ENCODE measurements at regions not wholly inside any gene's neighbourhood (a gene's known extent, or its start where the extent isn't known, plus 50 kb on each side); places are given as distances from the start of the nearest gene placed in this dataset.

DNA sequence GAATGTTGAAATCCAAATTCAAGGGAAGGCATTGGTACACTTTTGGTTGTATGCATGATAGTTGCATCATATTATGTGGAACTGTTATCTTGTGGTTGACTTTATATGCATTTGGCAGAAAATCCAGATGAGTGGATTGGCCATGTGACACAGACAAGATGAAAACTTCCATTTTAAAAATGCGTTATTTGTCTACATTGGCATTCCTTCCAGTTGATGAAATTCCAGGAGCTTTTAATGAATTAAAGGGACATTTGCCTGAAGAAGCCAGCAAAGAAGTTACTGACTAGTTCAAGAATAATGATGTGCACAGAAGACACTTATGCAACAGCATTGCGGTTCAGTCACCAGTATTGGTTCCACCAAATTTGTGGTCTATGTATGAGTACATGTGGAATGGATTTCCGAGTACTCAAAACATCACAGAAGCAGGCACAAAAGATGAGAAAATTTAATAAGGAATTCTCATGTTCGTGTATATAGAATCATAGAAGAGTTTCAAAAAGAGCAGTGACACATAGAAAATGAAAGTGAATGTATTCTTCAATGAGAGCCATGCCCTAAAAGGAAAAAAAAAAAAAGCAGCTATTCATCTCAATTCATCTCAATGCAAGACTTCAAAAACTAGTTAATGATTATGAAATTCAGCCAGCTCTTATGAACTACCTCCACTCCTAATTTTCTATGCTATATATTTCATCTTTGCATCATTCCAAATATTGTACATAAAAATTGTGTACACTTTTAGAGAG, 232.1 kb downstream of the RBM43 start:
- DNase-seq (ENCODE audit: low read depth) = no peak
- TF ChIP-seq, protein P1, sequence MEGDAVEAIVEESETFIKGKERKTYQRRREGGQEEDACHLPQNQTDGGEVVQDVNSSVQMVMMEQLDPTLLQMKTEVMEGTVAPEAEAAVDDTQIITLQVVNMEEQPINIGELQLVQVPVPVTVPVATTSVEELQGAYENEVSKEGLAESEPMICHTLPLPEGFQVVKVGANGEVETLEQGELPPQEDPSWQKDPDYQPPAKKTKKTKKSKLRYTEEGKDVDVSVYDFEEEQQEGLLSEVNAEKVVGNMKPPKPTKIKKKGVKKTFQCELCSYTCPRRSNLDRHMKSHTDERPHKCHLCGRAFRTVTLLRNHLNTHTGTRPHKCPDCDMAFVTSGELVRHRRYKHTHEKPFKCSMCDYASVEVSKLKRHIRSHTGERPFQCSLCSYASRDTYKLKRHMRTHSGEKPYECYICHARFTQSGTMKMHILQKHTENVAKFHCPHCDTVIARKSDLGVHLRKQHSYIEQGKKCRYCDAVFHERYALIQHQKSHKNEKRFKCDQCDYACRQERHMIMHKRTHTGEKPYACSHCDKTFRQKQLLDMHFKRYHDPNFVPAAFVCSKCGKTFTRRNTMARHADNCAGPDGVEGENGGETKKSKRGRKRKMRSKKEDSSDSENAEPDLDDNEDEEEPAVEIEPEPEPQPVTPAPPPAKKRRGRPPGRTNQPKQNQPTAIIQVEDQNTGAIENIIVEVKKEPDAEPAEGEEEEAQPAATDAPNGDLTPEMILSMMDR (IDR thresholded peaks at IDR 0.05; ENCODE audit: low read depth, low read length, missing control alignments) = no peak
- H3K4me3 ChIP-seq (ENCODE audit: low read depth, low read length) = no peak overlapping the region

DNA sequence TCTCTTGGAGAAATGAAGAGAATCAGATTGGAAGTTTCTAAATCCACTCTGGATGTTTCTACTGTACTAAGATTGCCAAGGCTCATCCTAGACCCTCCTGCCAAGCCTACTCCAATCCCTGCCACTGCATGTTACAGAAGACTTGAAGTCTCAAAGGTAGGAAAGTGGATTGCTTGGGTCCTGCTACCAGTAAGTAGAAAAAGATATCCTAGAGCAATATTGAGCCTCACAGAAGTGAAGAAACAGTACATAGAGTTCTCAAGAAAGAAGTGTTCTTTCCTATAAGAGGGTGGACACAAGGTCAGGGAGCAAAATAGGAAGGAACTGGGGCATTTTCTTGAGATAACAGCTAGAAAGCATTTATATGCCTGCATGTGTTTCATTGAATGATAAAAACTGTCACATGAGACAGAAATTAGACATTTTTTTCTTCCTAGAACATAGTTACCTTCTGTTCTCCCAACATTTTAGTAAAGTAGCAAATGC, 232.9 kb downstream of the RBM43 start:
- no peak for DNase-seq (ENCODE audit: low read depth)
- TF ChIP-seq, protein P1 (IDR thresholded peaks at IDR 0.05; ENCODE audit: low read depth, low read length, missing control alignments) = no peak
- no peak overlapping the region for H3K4me3 ChIP-seq (ENCODE audit: low read depth, low read length)

DNA sequence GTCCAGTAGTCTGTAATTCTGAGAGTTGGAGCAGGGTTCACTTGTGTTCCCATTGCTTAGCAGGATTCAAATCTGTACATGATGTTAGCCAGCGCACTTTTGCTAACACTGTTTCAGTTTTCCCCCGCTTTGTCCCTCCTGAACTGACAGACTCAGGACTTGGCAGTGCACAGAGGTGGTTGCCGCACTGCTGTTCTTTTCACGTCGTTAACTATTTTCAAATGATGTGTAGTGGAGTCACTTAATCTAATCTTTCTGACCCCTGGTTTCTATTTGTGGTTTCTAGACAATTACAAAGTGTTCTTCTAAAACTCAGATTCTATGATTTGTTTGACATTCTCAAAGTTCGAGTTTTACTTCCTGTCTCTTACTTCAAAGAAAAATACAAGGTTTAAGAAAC, 234.5 kb downstream of the RBM43 start:
- no peak for DNase-seq (ENCODE audit: low read depth)
- TF ChIP-seq, protein P1 (IDR thresholded peaks at IDR 0.05; ENCODE audit: low read depth, low read length, missing control alignments) = no peak
- no peak overlapping the region for H3K4me3 ChIP-seq (ENCODE audit: low read depth, low read length)

DNA sequence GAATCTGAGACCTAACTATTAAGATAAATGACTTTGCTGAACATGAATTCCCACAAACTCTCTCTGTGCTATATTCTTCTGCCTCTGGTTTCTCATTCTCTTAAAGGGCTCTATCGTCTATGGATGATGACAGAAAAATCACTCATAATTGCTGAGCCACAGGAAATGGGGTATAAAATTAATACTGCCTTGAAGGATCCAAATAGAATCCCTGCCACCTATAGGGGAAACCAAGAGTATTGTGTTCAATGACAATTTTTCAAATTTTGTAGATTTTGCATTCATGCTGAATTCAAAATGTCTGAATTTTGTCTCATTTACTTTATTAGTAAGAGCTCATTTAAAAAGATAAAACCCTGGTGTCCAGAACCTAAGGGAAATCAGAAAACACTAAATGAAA, 235.8 kb downstream of the RBM43 start:
- TF ChIP-seq, protein P1 (IDR thresholded peaks at IDR 0.05; ENCODE audit: low read depth, low read length, missing control alignments) = no peak
- no peak for DNase-seq (ENCODE audit: low read depth)
- H3K4me3 ChIP-seq (ENCODE audit: low read depth, low read length) = no peak overlapping the region

DNA sequence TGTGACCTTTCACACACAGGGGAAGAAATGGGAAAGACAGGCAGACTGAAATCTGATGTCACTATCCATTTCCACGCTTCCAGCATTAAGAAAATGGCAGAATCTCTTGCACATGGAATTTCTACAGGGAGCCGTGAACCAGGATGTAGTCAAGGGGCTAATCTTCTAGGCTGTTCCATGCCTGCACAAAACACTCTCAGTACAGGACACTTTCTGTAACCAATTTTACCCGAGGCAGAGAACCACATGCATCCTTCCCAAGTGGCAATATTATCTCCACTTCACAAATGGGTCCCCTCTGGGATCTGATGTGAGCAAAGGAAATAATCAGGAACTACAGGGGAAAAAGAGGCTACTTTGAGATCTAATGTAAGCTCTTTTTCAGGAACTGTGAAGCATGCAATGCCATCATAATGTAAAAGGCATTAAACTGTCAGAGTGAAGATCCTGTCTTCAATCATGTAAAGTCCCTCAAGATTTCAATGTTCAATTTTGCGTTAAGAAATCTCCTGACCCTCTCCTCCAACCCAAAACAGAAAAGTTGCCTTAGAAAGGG, 236.9 kb downstream of the RBM43 start:
- DNase-seq (ENCODE audit: low read depth) = no peak
- TF ChIP-seq, protein P1 (IDR thresholded peaks at IDR 0.05; ENCODE audit: low read depth, low read length, missing control alignments) = no peak
- no peak overlapping the region for H3K4me3 ChIP-seq (ENCODE audit: low read depth, low read length)

DNA sequence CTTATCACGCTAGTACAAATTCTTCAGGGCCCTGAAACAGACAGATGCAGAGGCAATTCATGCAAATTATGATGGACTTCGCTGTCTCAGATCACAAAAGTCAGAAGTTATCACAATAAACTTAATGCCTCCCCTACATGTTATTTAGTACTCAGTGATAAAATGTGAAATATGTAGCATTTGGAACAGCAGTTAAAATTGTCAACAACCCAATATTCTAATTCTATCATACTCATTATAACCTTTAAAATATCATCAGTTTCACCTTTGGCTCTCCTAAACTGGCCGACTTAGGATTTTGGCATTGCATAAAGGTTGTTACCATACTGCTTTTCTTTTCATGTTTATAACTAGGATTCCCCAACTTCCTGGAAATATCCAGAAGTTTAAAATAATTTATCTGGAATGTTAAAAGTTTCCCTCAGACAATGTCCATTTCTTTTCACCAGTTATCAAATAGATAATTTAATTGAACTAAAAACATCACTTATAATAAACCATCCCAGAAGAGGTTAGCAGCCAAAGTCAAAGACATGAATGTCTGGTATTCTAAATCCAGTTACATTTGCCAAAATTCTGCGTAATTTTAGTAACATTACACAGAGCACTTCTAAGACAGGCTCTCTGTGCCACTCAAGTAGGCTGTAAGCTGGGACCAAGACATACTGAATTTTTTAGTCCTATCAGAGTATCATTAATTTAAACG, 239.8 kb downstream of the RBM43 start:
- TF ChIP-seq, protein P1 (IDR thresholded peaks at IDR 0.05; ENCODE audit: low read depth, low read length, missing control alignments) = no peak
- H3K4me3 ChIP-seq (ENCODE audit: low read depth, low read length) = no peak overlapping the region
- DNase-seq (ENCODE audit: low read depth) = no peak

Data from GM12864 (cell line).